HL-60/S4 treated with retinoic acid at 250 ng/mL for 4 days and 3 days (cell line): ENCODE measurements at regions not wholly inside any gene's neighbourhood (a gene's known extent, or its start where the extent isn't known, plus 50 kb on each side); places are given as distances from the start of the nearest gene placed in this dataset.

Experiments used
- in situ Hi-C: fragments of 300-500 bp; cut with MboI; formaldehyde crosslinking; loops from 2 replicates; pipeline ENCODE4 v1.7.0; 2022; ENCODE audit warnings: low sequenced_read_pairs

- in situ Hi-C loops, result no loop called here
Measured at GRCh38 chr10:30125496-30125895, 66.1 kb upstream of the JCAD start.

GRCh38 chr10:30124704-30125103 is 65.3 kb upstream of the JCAD start:
- in situ Hi-C loops, result no loop called here

- in situ Hi-C loops, result no loop called here
Measured at GRCh38 chr10:30121401-30121800, 62.0 kb upstream of the JCAD start.

GRCh38 chr10:30118590-30118989 is 59.2 kb upstream of the JCAD start:
- in situ Hi-C loops, result no loop called here

- in situ Hi-C loops, result no loop called here
Measured at GRCh38 chr10:30117812-30118501, 58.6 kb upstream of the JCAD start.

GRCh38 chr10:30116041-30116491 is 56.7 kb upstream of the JCAD start:
- in situ Hi-C loops, result no loop called here

GRCh38 chr10:30115626-30115940 is 56.2 kb upstream of the JCAD start:
- in situ Hi-C loops, result no loop called here

GRCh38 chr10:30114881-30115625 is 55.7 kb upstream of the JCAD start:
- in situ Hi-C loops, result no loop called here

GRCh38 chr10:30114401-30114800 is 55.0 kb upstream of the JCAD start:
- in situ Hi-C loops, result no loop called here

GRCh38 chr10:30111340-30112022 is 52.1 kb upstream of the JCAD start:
- in situ Hi-C loops, result no loop called here
